KG1 (cell line): ENCODE measurements at regions not wholly inside any gene's neighbourhood (a gene's known extent, or its start where the extent isn't known, plus 50 kb on each side); places are given as distances from the start of the nearest gene placed in this dataset.
"Not testable (repeated sequence)": the region's sequence is repeated elsewhere in the genome, so short reads cannot be mapped to it uniquely, and the experiment has no call there.

Experiments
- DNase-seq: peaks from one replicate; lab custom pipeline; 2025; lab: John Stamatoyannopoulos, UW

GRCh38 chr3:187852842-187853730, 107.8 kb upstream of the BCL6 start:
- no peak for DNase-seq

DNA sequence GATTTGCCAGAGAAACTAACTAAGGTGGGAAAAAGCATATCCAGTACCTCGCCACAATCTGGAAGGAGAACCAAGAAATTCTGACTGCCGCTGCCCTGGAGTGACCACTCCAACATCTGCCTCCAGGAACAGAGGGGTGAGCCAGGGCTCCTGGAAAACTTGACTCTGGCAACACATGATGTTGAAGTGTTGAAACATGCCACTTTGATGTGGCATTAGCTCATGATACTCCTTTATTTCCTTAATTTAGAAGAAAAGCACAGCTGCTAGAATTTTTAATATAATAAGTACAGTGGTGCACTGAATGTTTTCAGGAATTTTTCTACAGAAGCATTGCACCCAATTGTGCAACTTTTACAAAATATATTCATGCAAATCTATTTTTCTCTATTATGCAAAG, 109.9 kb upstream of the BCL6 start:
- DNase-seq = no peak

- no peak for DNase-seq
Observed at GRCh38 chr3:187856555-187856954, 111.3 kb upstream of the BCL6 start.

- DNase-seq = no peak
Observed at GRCh38 chr3:187858041-187858440, 112.8 kb upstream of the BCL6 start.

GRCh38 chr3:187858711-187859110, 113.4 kb upstream of the BCL6 start:
- no peak for DNase-seq

GRCh38 chr3:187862701-187863277, 117.5 kb upstream of the BCL6 start:
- DNase-seq = not testable (repeated sequence)

- DNase-seq = no peak
Observed at GRCh38 chr3:187870360-187871203, 125.3 kb upstream of the BCL6 start.

- no peak for DNase-seq
Observed at GRCh38 chr3:187871204-187871591, 125.9 kb upstream of the BCL6 start.

DNA sequence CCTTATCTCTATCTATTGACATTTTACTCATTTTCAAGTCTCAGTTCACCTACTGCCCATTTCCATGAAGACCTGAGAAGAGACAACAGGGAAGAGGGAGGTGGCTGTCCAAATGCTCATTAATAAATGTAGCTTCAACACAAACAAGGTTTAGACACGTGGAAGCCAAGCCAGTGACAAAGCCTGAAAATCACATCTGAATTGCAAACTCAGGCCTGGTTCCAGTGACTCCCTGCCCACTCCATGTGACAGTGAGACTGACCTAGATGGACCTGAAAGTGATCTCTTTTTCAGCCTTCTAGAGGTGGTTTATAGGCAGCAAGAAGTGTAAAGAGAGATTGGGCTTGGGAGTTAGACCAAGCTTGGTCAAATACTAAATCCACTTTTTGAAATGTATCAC, 126.6 kb upstream of the BCL6 start:
- DNase-seq = no peak

DNA sequence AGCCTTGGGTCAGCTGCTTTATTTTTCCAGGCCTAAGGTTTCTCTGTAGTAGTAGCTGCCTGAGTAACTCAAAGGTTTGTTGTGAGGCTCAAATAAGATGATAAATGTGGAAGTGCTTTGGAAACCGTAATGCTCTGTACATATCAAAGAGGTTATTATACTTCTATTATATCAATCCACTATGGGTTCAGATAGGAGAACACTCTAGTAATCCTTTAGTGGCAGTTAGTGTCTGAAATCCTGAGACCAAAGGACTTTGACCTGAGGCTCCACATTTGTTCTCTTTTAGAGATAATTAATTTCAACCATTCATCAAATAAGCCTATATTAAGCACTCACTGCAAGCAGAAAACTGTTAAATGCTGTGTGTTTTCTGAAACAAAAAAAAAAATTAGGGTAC, 128.6 kb upstream of the BCL6 start:
- DNase-seq = no peak

GRCh38 chr3:187875863-187876262, 130.6 kb upstream of the BCL6 start:
- no peak for DNase-seq

DNA sequence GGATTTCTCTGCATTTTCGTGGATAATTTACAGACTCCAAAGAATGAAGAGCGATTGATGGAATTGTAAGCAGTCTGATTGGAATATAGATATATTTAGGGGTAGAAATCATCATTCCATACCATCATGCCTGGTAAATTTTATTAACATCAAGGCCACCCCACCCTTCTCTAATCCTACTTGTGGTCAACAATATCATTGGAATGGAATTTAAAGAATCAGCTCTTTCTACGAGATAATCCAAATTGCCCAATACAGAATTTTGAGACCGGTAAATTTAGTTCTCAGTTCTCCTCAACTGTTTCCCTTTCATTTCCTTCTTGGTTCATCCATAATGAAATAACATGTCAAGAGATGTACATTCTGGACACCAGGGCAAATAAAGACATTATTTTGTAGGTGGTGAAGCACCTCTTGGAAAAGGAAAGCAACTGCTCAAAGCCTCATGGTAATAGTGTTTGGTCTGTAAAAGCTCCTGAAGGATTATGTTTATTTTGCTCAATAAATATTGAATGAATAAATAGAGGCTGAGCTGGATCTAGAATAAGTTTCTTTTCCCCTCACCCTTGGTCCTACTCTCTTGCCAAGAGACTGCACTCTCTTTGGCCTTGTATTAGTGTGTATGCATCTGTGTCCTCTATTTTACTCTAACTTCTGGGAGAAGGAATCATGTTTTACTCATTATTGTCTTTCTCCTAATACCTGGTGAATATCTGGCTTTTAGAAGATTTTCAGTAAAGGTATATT, 133.7 kb upstream of the BCL6 start:
- no peak for DNase-seq

GRCh38 chr3:187880441-187880840, 135.2 kb upstream of the BCL6 start:
- no peak for DNase-seq

DNA sequence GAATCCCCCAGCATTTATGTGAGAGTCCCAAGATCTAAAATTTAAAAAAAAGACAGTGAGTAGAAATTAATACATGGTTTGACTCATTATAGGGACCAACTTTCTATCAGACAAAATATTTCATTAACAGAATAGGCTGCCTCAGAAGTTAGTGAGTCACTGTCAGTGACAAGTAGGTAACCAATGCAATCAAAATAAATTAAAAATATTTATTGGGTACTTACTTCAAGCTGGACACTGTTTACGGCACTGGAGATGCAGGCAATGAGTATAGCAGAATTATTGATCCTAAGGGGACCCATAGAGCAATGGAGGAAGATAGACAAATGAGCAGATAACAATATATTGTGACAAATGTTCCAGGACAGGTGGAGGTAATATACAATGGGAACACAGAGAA, 135.6 kb upstream of the BCL6 start:
- no peak for DNase-seq

DNA sequence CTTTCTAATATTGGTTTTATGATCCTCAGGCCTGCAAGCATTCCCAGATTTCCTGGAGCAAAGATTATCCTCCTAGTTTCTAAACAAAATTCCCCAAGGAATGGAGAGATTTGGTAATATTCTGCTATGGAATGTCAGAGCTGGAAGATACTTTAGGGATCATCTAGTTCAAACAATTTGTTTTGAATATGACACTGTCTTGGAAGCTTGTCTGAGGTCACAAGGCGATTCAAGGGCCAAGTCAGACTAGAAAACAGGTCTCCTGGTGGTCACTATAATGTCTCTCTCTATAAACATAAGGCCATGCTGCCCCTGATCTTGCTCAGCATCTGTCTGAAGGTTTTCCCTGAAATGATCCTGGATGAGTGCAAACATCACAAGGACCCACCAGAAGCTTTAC, 143.4 kb upstream of the BCL6 start:
- no peak for DNase-seq

DNA sequence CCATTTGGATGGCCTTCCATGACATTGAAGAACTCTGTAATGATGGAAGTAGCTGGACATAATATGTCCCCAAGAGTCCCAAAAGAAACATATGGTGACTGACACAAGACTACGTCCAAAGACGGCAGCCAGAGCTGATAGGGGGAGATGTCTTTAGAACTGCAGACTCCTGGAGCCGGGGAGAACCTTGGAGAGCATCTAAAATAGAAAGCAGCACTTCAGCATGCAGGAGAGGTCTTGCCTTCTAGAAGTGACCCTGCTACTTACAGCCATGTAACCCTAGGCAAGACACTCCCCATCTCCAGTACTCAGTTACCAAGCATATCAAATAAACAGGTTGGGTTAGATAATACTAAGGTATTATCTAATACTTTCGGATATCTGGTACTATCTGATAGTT, 143.8 kb upstream of the BCL6 start:
- DNase-seq = no peak

GRCh38 chr3:187889601-187890404, 144.5 kb upstream of the BCL6 start:
- DNase-seq = no peak

DNA sequence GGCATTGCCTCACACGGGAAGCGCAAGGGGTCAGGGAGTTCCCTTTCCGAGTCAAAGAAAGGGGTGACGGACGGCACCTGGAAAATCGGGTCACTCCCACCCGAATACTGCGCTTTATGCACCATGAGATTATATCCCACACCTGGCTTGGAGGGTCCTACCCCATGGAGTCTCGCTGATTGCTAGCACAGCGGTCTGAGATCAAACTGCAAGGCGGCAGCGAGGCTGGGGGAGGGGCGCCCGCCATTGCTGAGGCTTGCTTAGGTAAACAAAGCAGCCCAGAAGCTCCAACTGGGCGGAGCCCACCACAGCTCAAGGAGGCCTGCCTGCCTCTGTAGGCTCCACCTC, 145.1 kb upstream of the BCL6 start:
- DNase-seq = not testable (repeated sequence)

- DNase-seq = no peak
Observed at GRCh38 chr3:187896646-187897045, 151.4 kb upstream of the BCL6 start.

- DNase-seq = no peak
Observed at GRCh38 chr3:187899246-187899645, 154.0 kb upstream of the BCL6 start.

GRCh38 chr3:187900993-187901755, 155.9 kb upstream of the BCL6 start:
- DNase-seq = no peak
